ENCODE measurements at regions not wholly inside any gene's neighbourhood (a gene's known extent, or its start where the extent isn't known, plus 50 kb on each side); places are given as distances from the start of the nearest gene placed in this dataset.

DNA sequence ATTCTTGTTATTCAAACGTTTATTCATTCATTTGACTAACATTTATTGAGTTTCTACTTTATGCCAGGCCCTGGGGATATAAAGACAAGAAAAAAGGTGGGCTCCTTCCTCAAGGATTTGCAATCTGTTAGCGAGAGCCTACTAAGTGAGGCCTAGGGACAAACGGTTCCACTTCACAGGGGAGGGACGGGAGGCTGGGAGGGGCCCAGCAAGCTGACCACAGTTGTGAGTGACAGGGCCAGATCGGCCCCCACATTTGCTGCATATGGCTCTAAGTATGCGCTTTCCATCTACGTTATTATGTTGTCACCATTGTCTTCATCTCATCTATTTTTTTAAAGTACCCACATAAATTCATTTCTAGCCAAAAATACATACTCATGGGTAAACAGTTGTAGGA, 271.1 kb downstream of the BUD13 start:
- H3K9me3 ChIP-seq (ENCODE audit: control insufficient read depth in 4 of 4, low read length in 3 of 4): no peaks in the 10 kb centered on the region
- no peak for TF ChIP-seq FOXA1 (IDR thresholded peaks at IDR 0.05)
- no peak for TF ChIP-seq RAD21 (IDR thresholded peaks at IDR 0.05)
- TF ChIP-seq, protein P1, sequence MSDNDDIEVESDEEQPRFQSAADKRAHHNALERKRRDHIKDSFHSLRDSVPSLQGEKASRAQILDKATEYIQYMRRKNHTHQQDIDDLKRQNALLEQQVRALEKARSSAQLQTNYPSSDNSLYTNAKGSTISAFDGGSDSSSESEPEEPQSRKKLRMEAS (IDR thresholded peaks at IDR 0.05): no peak
- no peak for TF ChIP-seq HNF4A (conservative IDR thresholded peaks at IDR 0.05)
- TF ChIP-seq NR2F2 (IDR thresholded peaks at IDR 0.05): no peak
- TF ChIP-seq ZBTB33 (IDR thresholded peaks at IDR 0.05): no peak
- no peak for TF ChIP-seq YY1 (IDR thresholded peaks at IDR 0.05)
- no peak for TF ChIP-seq SP1 (IDR thresholded peaks at IDR 0.05)
- TF ChIP-seq GABPA (IDR thresholded peaks at IDR 0.05 in 1 of 2, conservative IDR thresholded peaks at IDR 0.05 in 1 of 2): no peak
- no peak for TF ChIP-seq FOXA2 (IDR thresholded peaks at IDR 0.05)
- no peak overlapping the region for H3K4me3 ChIP-seq (ENCODE audit: low read depth in 1 of 3, low read length in 3 of 3)
- no peak for DNase-seq (ENCODE audit: low spot score)
- H3K27ac ChIP-seq (ENCODE audit: low read depth in 1 of 2, low read length in 2 of 2): no peak overlapping the region
- no peak overlapping the region for H3K9ac ChIP-seq (ENCODE audit: low read depth in 1 of 2, low read length in 2 of 2)
- H3K36me3 ChIP-seq (ENCODE audit: control insufficient read depth in 4 of 4, insufficient read depth in 3 of 4, low read depth in 1 of 4, low read length in 3 of 4): no peaks in the 10 kb centered on the region
- H3K27me3 ChIP-seq (ENCODE audit: control insufficient read depth in 4 of 4, insufficient read depth in 4 of 4, low read length in 3 of 4): peaks cover 0 to 5% (median 2%) of the 10 kb centered on the region in 4 donors
- 60% methylated on average over 7 of the region's 7 CpGs for WGBS
- H3K4me1 ChIP-seq (ENCODE audit: control insufficient read depth in 4 of 4, insufficient read depth in 4 of 4, low read length in 3 of 4): no peaks in the 10 kb centered on the region

DNA sequence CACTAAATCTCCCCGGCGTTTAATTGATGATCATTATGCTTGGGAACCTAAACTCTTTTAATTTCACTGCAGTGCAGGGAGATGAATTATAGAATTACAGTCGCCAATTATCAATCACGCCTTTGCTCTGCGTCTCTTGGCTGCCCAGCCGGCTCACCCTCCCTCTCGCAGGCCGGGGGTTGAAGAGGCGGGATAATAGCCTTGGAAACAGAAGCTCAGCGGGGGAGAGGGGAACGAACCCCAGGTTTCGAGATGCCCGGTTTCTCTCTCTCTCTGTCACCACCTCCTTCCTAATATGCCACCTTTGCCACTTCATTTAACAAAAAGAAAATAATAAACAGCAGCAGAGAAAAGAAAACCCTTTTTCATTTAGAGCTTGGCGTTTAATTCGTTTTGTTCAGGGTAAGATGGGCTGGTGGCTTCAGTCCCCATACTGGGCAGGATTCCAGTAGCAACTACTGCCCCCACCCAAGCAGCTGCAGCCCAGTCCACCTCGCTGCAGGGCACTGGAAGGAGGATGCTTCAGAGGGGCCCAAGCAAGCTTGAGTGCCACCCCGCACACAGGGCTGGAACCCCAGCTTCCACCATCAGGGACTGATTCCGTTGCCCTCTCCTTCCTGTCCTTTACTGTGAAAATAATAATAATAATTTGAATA, 271.7 kb downstream of the BUD13 start:
- Histone ChIP-seq H3K9me3 (ENCODE audit: control insufficient read depth in 4 of 4, low read length in 3 of 4) (no peaks in the 10 kb centered on the region), H3K27ac (ENCODE audit: low read depth in 1 of 2, low read length in 2 of 2) (no peak overlapping the region), H3K9ac (ENCODE audit: low read depth in 1 of 2, low read length in 2 of 2) (no peak overlapping the region), H3K4me1 (ENCODE audit: control insufficient read depth in 4 of 4, insufficient read depth in 4 of 4, low read length in 3 of 4) (no peaks in the 10 kb centered on the region), H3K4me3 (ENCODE audit: low read depth in 1 of 3, low read length in 3 of 3) (no peak overlapping the region), H3K36me3 (ENCODE audit: control insufficient read depth in 4 of 4, insufficient read depth in 3 of 4, low read depth in 1 of 4, low read length in 3 of 4) (no peaks in the 10 kb centered on the region), H3K27me3 (ENCODE audit: control insufficient read depth in 4 of 4, insufficient read depth in 4 of 4, low read length in 3 of 4) (peaks cover 0 to 5% (median 1%) of the 10 kb centered on the region in 4 donors)
- no peak for DNase-seq (ENCODE audit: low spot score)
- WGBS: 26% methylated on average over 18 of the region's 18 CpGs
- TF ChIP-seq JUND (IDR thresholded peaks at IDR 0.05): no peak
- no peak for TF ChIP-seq RXRA (IDR thresholded peaks at IDR 0.05)
- no peak for TF ChIP-seq EGR1 (IDR thresholded peaks at IDR 0.05; ENCODE audit: low read depth in 2 of 2)
- no peak for TF ChIP-seq ZBTB33 (IDR thresholded peaks at IDR 0.05)
- TF ChIP-seq, protein P2, sequence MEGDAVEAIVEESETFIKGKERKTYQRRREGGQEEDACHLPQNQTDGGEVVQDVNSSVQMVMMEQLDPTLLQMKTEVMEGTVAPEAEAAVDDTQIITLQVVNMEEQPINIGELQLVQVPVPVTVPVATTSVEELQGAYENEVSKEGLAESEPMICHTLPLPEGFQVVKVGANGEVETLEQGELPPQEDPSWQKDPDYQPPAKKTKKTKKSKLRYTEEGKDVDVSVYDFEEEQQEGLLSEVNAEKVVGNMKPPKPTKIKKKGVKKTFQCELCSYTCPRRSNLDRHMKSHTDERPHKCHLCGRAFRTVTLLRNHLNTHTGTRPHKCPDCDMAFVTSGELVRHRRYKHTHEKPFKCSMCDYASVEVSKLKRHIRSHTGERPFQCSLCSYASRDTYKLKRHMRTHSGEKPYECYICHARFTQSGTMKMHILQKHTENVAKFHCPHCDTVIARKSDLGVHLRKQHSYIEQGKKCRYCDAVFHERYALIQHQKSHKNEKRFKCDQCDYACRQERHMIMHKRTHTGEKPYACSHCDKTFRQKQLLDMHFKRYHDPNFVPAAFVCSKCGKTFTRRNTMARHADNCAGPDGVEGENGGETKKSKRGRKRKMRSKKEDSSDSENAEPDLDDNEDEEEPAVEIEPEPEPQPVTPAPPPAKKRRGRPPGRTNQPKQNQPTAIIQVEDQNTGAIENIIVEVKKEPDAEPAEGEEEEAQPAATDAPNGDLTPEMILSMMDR (IDR thresholded peaks at IDR 0.05; ENCODE audit: low read depth, low read length, missing input control): no peak
- TF ChIP-seq REST (IDR thresholded peaks at IDR 0.05): no peak
- no peak for TF ChIP-seq FOXA2 (IDR thresholded peaks at IDR 0.05)
- TF ChIP-seq, protein P1 (IDR thresholded peaks at IDR 0.05): no peak
- no peak for TF ChIP-seq HNF4A (conservative IDR thresholded peaks at IDR 0.05)
